ENCODE measurements at regions not wholly inside any gene's neighbourhood (a gene's known extent, or its start where the extent isn't known, plus 50 kb on each side); places are given as distances from the start of the nearest gene placed in this dataset.

DNA sequence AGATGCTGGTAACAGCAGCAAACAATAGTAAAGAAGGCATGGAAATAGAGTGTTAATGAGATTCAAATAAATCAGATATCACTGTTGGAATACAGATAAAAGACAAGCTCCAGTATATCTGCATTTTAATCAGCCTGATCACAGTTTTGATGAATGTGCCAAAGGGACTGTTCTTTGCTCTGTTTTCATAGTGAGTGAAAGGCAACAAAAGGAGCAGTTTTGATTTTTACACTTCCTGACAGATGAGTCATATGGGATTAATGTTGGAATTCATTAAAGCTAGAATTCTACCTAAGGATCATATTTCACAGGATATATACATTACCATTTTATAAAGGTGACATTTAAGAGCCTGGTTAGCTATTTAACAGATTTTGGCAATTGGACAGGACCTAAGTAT, 743.3 kb upstream of the PTPRD start:
- no peak for DNase-seq
- Histone ChIP-seq H3K36me3 (replicated peaks) (no peaks in the 10 kb centered on the region), H3K27ac (no peak overlapping the region), H3K4me3 (ENCODE audit: low read depth, low read length) (no peak overlapping the region), H3K27me3 (replicated peaks) (no peaks in the 10 kb centered on the region)
- TF ChIP-seq, protein P1, sequence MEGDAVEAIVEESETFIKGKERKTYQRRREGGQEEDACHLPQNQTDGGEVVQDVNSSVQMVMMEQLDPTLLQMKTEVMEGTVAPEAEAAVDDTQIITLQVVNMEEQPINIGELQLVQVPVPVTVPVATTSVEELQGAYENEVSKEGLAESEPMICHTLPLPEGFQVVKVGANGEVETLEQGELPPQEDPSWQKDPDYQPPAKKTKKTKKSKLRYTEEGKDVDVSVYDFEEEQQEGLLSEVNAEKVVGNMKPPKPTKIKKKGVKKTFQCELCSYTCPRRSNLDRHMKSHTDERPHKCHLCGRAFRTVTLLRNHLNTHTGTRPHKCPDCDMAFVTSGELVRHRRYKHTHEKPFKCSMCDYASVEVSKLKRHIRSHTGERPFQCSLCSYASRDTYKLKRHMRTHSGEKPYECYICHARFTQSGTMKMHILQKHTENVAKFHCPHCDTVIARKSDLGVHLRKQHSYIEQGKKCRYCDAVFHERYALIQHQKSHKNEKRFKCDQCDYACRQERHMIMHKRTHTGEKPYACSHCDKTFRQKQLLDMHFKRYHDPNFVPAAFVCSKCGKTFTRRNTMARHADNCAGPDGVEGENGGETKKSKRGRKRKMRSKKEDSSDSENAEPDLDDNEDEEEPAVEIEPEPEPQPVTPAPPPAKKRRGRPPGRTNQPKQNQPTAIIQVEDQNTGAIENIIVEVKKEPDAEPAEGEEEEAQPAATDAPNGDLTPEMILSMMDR (IDR thresholded peaks at IDR 0.05; ENCODE audit: low read depth, low read length, missing control alignments), result no peak
- in situ Hi-C loops (cut with HindIII; ENCODE audit: low pct_ligation_motif_present, low sequenced_read_pairs), result no loop called here

DNA sequence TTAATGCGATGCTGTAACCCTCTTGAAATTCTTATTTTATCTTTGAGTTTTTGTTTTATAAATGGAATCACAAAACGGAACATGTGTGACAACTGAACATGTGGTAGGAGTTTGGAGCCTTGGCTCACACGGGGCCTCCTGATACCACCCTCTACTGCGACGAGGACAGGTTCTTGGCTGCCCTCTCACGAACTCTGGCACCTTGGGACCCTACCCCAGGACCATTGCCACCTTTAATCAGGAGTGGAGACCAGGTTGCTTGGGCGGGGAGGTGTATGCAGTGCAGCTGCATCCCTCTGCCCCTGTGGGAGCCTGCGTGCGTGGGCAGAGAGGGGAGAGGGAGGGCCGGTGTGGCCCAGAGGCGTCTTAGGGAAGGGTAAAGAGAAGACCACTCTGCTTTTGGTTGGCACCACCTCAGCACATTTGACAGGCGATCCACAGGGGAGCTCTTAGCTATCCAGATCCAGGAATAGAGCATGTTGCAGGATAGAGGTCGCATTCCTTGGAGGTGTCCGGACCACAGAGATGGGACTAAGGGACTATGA, 753.9 kb upstream of the PTPRD start:
- no peak for DNase-seq
- in situ Hi-C loops (cut with HindIII; ENCODE audit: low pct_ligation_motif_present, low sequenced_read_pairs), result no loop called here
- no peaks in the 10 kb centered on the region for H3K27me3 ChIP-seq (replicated peaks)
- H3K36me3 ChIP-seq (replicated peaks), result no peaks in the 10 kb centered on the region
- H3K4me3 ChIP-seq (ENCODE audit: low read depth, low read length), result no peak overlapping the region
- TF ChIP-seq, protein P1 (IDR thresholded peaks at IDR 0.05; ENCODE audit: low read depth, low read length, missing control alignments), result no peak
- H3K27ac ChIP-seq, result no peak overlapping the region

DNA sequence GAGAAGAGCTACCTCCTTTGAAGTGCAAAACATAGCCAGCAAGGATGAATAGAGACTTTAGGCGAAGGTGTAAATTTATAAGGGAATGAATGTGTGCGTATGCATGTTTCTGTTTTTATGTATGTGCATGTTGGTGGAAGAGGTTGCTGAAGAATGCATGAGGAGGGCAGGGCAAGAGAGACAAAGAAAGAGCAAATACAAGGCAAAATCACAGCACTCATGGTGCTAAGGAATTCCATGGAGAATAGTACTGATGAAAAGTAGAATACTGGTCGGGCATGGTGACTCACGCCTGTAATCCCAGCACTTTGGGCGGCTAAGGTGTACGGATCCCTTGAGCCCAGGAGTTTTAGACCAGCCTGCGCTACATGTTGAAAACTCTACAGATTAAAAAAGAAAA, 762.1 kb upstream of the PTPRD start:
- TF ChIP-seq, protein P1 (IDR thresholded peaks at IDR 0.05; ENCODE audit: low read depth, low read length, missing control alignments), result no peak
- in situ Hi-C loops (cut with HindIII; ENCODE audit: low pct_ligation_motif_present, low sequenced_read_pairs), result no loop called here
- Histone ChIP-seq H3K36me3 (replicated peaks) (no peaks in the 10 kb centered on the region), H3K4me3 (ENCODE audit: low read depth, low read length) (no peak overlapping the region), H3K27ac (no peak overlapping the region), H3K27me3 (replicated peaks) (no peaks in the 10 kb centered on the region)
- DNase-seq, result no peak

DNA sequence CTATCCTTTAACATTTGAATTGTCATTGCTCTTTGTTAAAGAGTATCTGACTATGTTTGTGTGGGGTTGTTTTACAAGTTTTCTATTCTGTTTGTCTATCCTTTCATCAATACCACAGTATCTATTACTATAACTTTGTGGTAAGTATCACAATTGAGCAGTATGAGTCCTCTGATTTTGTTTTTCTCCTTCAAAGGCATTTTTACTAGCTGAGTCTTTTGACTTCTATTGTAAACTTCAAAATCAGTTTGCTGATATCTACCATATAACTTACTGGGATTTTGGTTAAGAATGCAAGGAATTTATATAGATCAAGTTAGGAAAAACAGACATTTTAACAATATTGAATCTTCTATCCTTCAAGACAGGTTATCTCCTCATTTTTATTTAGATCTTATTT, 789.8 kb upstream of the PTPRD start:
- no peaks in the 10 kb centered on the region for H3K36me3 ChIP-seq (replicated peaks)
- in situ Hi-C loops (cut with HindIII; ENCODE audit: low pct_ligation_motif_present, low sequenced_read_pairs), result no loop called here
- H3K4me3 ChIP-seq (ENCODE audit: low read depth, low read length), result no peak overlapping the region
- DNase-seq, result no peak
- H3K27ac ChIP-seq, result no peak overlapping the region
- TF ChIP-seq, protein P1 (IDR thresholded peaks at IDR 0.05; ENCODE audit: low read depth, low read length, missing control alignments), result no peak
- H3K27me3 ChIP-seq (replicated peaks), result no peaks in the 10 kb centered on the region

DNA sequence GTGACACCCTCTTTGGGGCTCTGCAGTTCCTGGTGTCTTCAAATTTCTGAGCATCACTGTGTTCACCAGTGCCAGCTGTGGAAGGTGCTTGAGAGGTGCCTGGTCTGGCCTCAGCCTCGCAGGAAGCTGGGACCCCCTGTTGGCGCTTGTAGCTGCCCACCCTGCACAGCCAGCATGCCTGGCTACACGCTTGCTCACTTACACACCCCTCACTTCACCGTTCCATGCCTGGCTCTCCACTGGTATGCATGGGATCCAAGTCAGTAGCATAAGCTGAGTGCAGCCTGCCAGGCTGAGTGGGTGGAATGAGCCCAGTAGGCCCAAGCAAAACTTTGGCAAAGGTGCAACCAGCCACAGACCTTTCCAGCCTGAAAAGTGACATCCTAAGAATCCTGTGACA, 801.4 kb upstream of the PTPRD start:
- no peak for DNase-seq
- in situ Hi-C loops (cut with HindIII; ENCODE audit: low pct_ligation_motif_present, low sequenced_read_pairs), result no loop called here
- Histone ChIP-seq H3K27me3 (replicated peaks) (no peaks in the 10 kb centered on the region), H3K36me3 (replicated peaks) (no peaks in the 10 kb centered on the region), H3K4me3 (ENCODE audit: low read depth, low read length) (no peak overlapping the region), H3K27ac (no peak overlapping the region)
- TF ChIP-seq, protein P1 (IDR thresholded peaks at IDR 0.05; ENCODE audit: low read depth, low read length, missing control alignments), result no peak

DNA sequence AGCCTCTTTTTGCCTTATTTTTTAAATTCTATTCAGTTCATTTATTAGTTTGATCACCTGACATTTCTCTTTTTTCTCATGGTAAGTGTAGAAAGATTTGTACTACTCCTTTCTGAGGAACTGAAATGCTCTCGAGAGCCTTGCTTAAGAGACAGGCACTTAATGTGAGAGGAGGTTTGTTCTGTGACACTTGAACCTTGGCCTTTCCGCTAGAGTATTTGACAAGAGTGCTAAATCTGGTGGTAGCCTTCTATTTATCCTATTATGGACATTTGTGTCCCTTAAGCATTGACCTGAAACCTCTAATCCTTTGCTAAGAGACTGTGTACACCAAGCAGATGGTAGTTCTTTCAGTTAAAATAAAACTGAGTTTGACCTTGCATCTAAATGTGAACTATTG, 805.0 kb upstream of the PTPRD start:
- Histone ChIP-seq H3K4me3 (ENCODE audit: low read depth, low read length) (no peak overlapping the region), H3K36me3 (replicated peaks) (no peaks in the 10 kb centered on the region), H3K27me3 (replicated peaks) (no peaks in the 10 kb centered on the region), H3K27ac (no peak overlapping the region)
- TF ChIP-seq, protein P1 (IDR thresholded peaks at IDR 0.05; ENCODE audit: low read depth, low read length, missing control alignments), result no peak
- in situ Hi-C loops (cut with HindIII; ENCODE audit: low pct_ligation_motif_present, low sequenced_read_pairs), result no loop called here
- no peak for DNase-seq
